GM12892 (cell line): ENCODE measurements at regions not wholly inside any gene's neighbourhood (a gene's known extent, or its start where the extent isn't known, plus 50 kb on each side); places are given as distances from the start of the nearest gene placed in this dataset.

Experiments used
- POLR2A ChIP-seq: IDR thresholded peaks from 2 replicates; pipeline ENCODE4 v1.6.1; 2011; ENCODE audit warnings: low read depth, low read length, control low read depth
- POLR2AphosphoS5 ChIP-seq: IDR thresholded peaks from 2 replicates; pipeline ENCODE4 v1.6.1; 2011; ENCODE audit warnings: low read depth, low read length, control low read depth

- TF ChIP-seq POLR2A (no peak), POLR2AphosphoS5 (no peak)
These were observed 67.4 kb upstream of the SMAD1 start for GRCh38 chr4:145414226-145414625.
